Liver (tissue), 8 donors: ENCODE measurements at regions not wholly inside any gene's neighbourhood (a gene's known extent, or its start where the extent isn't known, plus 50 kb on each side); places are given as distances from the start of the nearest gene placed in this dataset.

ENCODE experiments used
- DNase-seq: peaks from one replicate; pipeline ENCODE4 v3.0.0-alpha.2; 2017; ENCODE audit warnings: low spot score
- H3K27ac ChIP-seq, 2 donors: one replicate each; pipeline ENCODE4 v1.7.0; 2013; ENCODE audit warnings: inconsistent platforms in 2 of 2, low read length in 2 of 2, control low read depth in 1 of 2, low read depth in 1 of 2, mild to moderate bottlenecking in 1 of 2
- H3K27me3 ChIP-seq, 4 donors: one replicate each; pipeline versions ENCODE4 v1.6.1 to v1.7.0; 2013; ENCODE audit warnings: low read length in 3 of 4, inconsistent platforms in 1 of 4, mild to moderate bottlenecking in 1 of 4, moderate library complexity in 1 of 4; ENCODE audit not compliant: control insufficient read depth in 4 of 4, insufficient read depth in 4 of 4
- H3K36me3 ChIP-seq, 4 donors: one replicate each; pipeline versions ENCODE4 v1.6.1 to v1.7.0; 2013; ENCODE audit warnings: low read length in 3 of 4, mild to moderate bottlenecking in 3 of 4, low read depth in 1 of 4, moderate library complexity in 1 of 4; ENCODE audit not compliant: control insufficient read depth in 4 of 4, insufficient read depth in 3 of 4
- H3K4me1 ChIP-seq, 4 donors: one replicate each; pipeline versions ENCODE4 v1.6.1 to v1.7.0; 2013; ENCODE audit warnings: low read length in 3 of 4, mild to moderate bottlenecking in 3 of 4, moderate library complexity in 1 of 4; ENCODE audit not compliant: control insufficient read depth in 4 of 4, insufficient read depth in 4 of 4
- H3K4me3 ChIP-seq, 3 donors: one replicate each; pipeline versions ENCODE4 v1.6.1 to v1.7.0; 2013; ENCODE audit warnings: low read length in 3 of 3, control low read depth in 1 of 3, low read depth in 1 of 3, mild to moderate bottlenecking in 1 of 3
- H3K9ac ChIP-seq, 2 donors: one replicate each; pipeline ENCODE4 v1.7.0; 2013; ENCODE audit warnings: low read length in 2 of 2, mild to moderate bottlenecking in 2 of 2, moderate library complexity in 2 of 2, control low read depth in 1 of 2, low read depth in 1 of 2
- H3K9me3 ChIP-seq, 4 donors: one replicate each; pipeline versions ENCODE4 v1.6.1 to v1.7.0; 2013; ENCODE audit warnings: low read length in 3 of 4; ENCODE audit not compliant: control insufficient read depth in 4 of 4
- EGR1 ChIP-seq, 2 donors: IDR thresholded peaks; 2 replicates each; pipeline ENCODE4 v1.6.1; 2016 to 2018; ENCODE audit warnings: antibody characterized with exemption in 2 of 2, low read depth in 2 of 2
- FOXA1 ChIP-seq: IDR thresholded peaks from 2 replicates; pipeline ENCODE4 v1.6.1; 2016; ENCODE audit warnings: antibody characterized with exemption
- GABPA ChIP-seq, 2 donors: IDR thresholded peaks in 1 of 2; conservative IDR thresholded peaks in 1 of 2; 2 replicates each; pipeline ENCODE4 v1.6.1; 2016; ENCODE audit warnings: antibody characterized with exemption in 2 of 2, mild to moderate bottlenecking in 1 of 2, moderate library complexity in 1 of 2
- HNF4A ChIP-seq, 2 donors: conservative IDR thresholded peaks; 2 replicates each; pipeline ENCODE4 v1.6.1; 2016; ENCODE audit warnings: antibody characterized with exemption in 2 of 2, mild to moderate bottlenecking in 2 of 2
- HNF4G ChIP-seq: IDR thresholded peaks from 2 replicates; pipeline ENCODE4 v1.6.1; 2016; ENCODE audit warnings: antibody characterized with exemption
- JUND ChIP-seq, 2 donors: IDR thresholded peaks; 2 replicates each; pipeline ENCODE4 v1.6.1; 2016; ENCODE audit warnings: antibody characterized with exemption in 2 of 2
- NR2F2 ChIP-seq: IDR thresholded peaks from 2 replicates; pipeline ENCODE4 v1.6.1; 2016; ENCODE audit warnings: antibody characterized with exemption
- RAD21 ChIP-seq, 2 donors: IDR thresholded peaks; 2 replicates each; pipeline ENCODE4 v1.6.1; 2016; ENCODE audit warnings: antibody characterized with exemption in 2 of 2, mild to moderate bottlenecking in 2 of 2
- TAF1 ChIP-seq: conservative IDR thresholded peaks from 2 replicates; pipeline ENCODE4 v1.6.1; 2016; ENCODE audit warnings: antibody characterized with exemption, mild to moderate bottlenecking
- YY1 ChIP-seq: IDR thresholded peaks from 2 replicates; pipeline ENCODE4 v1.6.1; 2016; ENCODE audit warnings: antibody characterized with exemption, mild to moderate bottlenecking
- ZBTB33 ChIP-seq: IDR thresholded peaks from 2 replicates; pipeline ENCODE4 v1.6.1; 2016; ENCODE audit warnings: antibody characterized with exemption
- WGBS: extraction: QIAGEN DNeasy Blood & Tissue Kit; methylation state at CpG from one replicate; pipeline ENCODE4 v1.1.7; 2013; 5-methylcytosine and 5-hydroxymethylcytosine counted together
- TF ChIP-seq, protein P1 (sequence below): IDR thresholded peaks from 2 replicates; pipeline ENCODE4 v1.6.1; 2016; ENCODE audit warnings: antibody characterized with exemption, mild to moderate bottlenecking
- TF ChIP-seq, protein P2 (sequence below): IDR thresholded peaks from 2 replicates; pipeline ENCODE4 v1.6.1; 2016; ENCODE audit warnings: antibody characterized with exemption
- TF ChIP-seq, protein P3 (sequence below): IDR thresholded peaks from 2 replicates; pipeline ENCODE4 v1.6.1; 2016; ENCODE audit warnings: antibody characterized with exemption
- TF ChIP-seq, protein P4 (sequence below): fragments of 150-350 bp; IDR thresholded peaks from 2 replicates; pipeline ENCODE4 v1.5.1; 2017; ENCODE audit warnings: improper control_type of control experiment, low read depth, low read length; ENCODE audit not compliant: missing input control
- donor health status: healthy.
- donor health status: healthy.
- donor health status: healthy.
- donor health status: healthy.
- donor health status: healthy.

- TF ChIP-seq TAF1 (no peak), RAD21 (IDR thresholded peaks at IDR 0.05) (no peak), HNF4A (conservative IDR thresholded peaks at IDR 0.05) (no peak), ZBTB33 (no peak), JUND (IDR thresholded peaks at IDR 0.05) (no peak), YY1 (no peak)
- TF ChIP-seq, protein P1, sequence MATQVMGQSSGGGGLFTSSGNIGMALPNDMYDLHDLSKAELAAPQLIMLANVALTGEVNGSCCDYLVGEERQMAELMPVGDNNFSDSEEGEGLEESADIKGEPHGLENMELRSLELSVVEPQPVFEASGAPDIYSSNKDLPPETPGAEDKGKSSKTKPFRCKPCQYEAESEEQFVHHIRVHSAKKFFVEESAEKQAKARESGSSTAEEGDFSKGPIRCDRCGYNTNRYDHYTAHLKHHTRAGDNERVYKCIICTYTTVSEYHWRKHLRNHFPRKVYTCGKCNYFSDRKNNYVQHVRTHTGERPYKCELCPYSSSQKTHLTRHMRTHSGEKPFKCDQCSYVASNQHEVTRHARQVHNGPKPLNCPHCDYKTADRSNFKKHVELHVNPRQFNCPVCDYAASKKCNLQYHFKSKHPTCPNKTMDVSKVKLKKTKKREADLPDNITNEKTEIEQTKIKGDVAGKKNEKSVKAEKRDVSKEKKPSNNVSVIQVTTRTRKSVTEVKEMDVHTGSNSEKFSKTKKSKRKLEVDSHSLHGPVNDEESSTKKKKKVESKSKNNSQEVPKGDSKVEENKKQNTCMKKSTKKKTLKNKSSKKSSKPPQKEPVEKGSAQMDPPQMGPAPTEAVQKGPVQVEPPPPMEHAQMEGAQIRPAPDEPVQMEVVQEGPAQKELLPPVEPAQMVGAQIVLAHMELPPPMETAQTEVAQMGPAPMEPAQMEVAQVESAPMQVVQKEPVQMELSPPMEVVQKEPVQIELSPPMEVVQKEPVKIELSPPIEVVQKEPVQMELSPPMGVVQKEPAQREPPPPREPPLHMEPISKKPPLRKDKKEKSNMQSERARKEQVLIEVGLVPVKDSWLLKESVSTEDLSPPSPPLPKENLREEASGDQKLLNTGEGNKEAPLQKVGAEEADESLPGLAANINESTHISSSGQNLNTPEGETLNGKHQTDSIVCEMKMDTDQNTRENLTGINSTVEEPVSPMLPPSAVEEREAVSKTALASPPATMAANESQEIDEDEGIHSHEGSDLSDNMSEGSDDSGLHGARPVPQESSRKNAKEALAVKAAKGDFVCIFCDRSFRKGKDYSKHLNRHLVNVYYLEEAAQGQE = no peak
- TF ChIP-seq, protein P2, sequence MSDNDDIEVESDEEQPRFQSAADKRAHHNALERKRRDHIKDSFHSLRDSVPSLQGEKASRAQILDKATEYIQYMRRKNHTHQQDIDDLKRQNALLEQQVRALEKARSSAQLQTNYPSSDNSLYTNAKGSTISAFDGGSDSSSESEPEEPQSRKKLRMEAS = no peak
- TF ChIP-seq, protein P3, sequence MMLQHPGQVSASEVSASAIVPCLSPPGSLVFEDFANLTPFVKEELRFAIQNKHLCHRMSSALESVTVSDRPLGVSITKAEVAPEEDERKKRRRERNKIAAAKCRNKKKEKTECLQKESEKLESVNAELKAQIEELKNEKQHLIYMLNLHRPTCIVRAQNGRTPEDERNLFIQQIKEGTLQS = no peak
- H3K27ac ChIP-seq = no peak overlapping the region
- H3K9ac ChIP-seq = no peak overlapping the region
- no peak for DNase-seq
- no peaks in the 10 kb centered on the region for H3K27me3 ChIP-seq
- no peak overlapping the region for H3K4me3 ChIP-seq
- no peaks in the 10 kb centered on the region for H3K36me3 ChIP-seq
- H3K9me3 ChIP-seq = no peaks in the 10 kb centered on the region
- WGBS = 92% methylated on average over 6 of the region's 6 CpGs
- no peaks in the 10 kb centered on the region for H3K4me1 ChIP-seq
These were observed 339.6 kb downstream of the ENC1 start for GRCh38 chr5:74300808-74301389.

DNA sequence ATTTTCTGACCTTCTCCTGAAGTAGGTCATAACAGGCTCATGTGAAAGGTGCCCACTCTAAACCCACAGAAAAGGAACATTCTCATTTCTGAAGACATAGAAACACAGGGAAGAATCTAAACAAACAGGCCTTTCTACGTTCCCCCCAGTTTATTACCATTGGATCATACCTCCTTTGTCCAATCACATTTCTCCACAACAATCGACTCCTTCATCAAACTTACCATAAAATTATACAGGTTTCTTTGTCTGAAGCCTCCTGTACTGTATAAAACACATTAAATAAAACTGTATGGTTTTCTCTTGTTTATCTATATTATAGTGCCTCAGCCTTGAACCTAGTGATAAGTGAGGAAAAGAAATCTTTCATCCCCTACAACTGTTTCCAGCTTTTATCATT is 340.7 kb downstream of the ENC1 start:
- H3K4me3 ChIP-seq = no peak overlapping the region
- no peaks in the 10 kb centered on the region for H3K36me3 ChIP-seq
- 90% methylated on average over 2 of the region's 2 CpGs for WGBS
- H3K4me1 ChIP-seq = no peaks in the 10 kb centered on the region
- H3K9ac ChIP-seq = no peak overlapping the region
- H3K27me3 ChIP-seq = no peaks in the 10 kb centered on the region
- H3K9me3 ChIP-seq = no peaks in the 10 kb centered on the region
- DNase-seq = no peak
- H3K27ac ChIP-seq = no peak overlapping the region
- no peak for TF ChIP-seq GABPA (IDR thresholded peaks at IDR 0.05 in 1 of 2, conservative IDR thresholded peaks at IDR 0.05 in 1 of 2)

DNA sequence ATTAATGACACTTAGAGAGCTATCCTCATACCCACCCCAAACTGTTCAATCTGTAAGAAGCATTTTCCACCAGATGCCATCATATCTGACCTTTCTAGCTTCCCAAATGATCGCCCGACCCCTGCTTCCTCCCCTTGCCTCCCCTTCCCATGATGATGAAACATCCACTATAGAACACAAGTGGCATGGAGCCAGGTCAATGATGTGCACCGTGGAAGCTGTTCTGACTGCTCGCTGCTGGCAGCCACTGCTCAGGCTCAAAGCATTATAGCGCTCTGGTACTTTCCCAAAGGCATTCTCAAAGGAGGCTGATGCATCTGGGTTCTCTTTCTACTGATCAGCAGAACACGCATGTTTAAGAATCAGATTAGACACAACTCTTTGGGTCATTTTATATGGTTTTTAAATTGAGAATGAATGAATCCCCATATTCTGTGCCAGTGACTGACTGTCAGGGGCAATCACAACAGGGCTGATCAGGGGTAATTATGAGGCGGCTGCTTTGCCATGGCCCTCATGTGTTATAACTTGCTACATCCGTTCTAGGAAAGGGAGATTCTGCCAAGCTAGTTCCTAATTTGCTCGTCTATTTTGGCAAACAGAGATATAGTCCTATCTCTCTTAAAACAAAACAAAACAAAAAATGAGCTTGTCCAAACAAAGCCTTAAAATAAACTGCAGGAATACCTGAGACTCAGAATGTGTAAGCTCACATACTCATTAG is 343.7 kb downstream of the ENC1 start:
- DNase-seq = no peak
- Histone ChIP-seq H3K27me3 (no peaks in the 10 kb centered on the region), H3K9me3 (no peaks in the 10 kb centered on the region), H3K27ac (no peak overlapping the region), H3K4me3 (no peak overlapping the region), H3K9ac (no peak overlapping the region), H3K4me1 (no peaks in the 10 kb centered on the region), H3K36me3 (no peaks in the 10 kb centered on the region)
- 54% methylated on average over 9 of the region's 9 CpGs for WGBS
- TF ChIP-seq EGR1 (IDR thresholded peaks at IDR 0.05; ENCODE audit: low read depth in 2 of 2) (no peak), NR2F2 (no peak), GABPA (IDR thresholded peaks at IDR 0.05 in 1 of 2, conservative IDR thresholded peaks at IDR 0.05 in 1 of 2) (no peak), TAF1 (no peak), HNF4G (no peak), FOXA1 (no peak)
- TF ChIP-seq, protein P4, sequence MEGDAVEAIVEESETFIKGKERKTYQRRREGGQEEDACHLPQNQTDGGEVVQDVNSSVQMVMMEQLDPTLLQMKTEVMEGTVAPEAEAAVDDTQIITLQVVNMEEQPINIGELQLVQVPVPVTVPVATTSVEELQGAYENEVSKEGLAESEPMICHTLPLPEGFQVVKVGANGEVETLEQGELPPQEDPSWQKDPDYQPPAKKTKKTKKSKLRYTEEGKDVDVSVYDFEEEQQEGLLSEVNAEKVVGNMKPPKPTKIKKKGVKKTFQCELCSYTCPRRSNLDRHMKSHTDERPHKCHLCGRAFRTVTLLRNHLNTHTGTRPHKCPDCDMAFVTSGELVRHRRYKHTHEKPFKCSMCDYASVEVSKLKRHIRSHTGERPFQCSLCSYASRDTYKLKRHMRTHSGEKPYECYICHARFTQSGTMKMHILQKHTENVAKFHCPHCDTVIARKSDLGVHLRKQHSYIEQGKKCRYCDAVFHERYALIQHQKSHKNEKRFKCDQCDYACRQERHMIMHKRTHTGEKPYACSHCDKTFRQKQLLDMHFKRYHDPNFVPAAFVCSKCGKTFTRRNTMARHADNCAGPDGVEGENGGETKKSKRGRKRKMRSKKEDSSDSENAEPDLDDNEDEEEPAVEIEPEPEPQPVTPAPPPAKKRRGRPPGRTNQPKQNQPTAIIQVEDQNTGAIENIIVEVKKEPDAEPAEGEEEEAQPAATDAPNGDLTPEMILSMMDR = no peak
- TF ChIP-seq, protein P2 = no peak
